GM12864 (cell line): ENCODE measurements at regions not wholly inside any gene's neighbourhood (a gene's known extent, or its start where the extent isn't known, plus 50 kb on each side); places are given as distances from the start of the nearest gene placed in this dataset.

Source experiments
- DNase-seq: peaks from one replicate; pipeline ENCODE4 v3.0.0-alpha.2; 2011; ENCODE audit warnings: low read depth
- H3K4me3 ChIP-seq: 2 replicates; pipeline ENCODE4 v1.5.1; 2011; ENCODE audit warnings: mild to moderate bottlenecking, low read depth, low read length, control low read depth
- CTCF ChIP-seq: IDR thresholded peaks from 2 replicates; pipeline ENCODE4 v1.5.1; 2011; ENCODE audit warnings: low read depth, mild to moderate bottlenecking, moderate library complexity, low read length, control low read depth, inconsistent platforms; ENCODE audit errors: missing control alignments

- DNase-seq, result no peak
- no peak overlapping the region for H3K4me3 ChIP-seq
- no peak for TF ChIP-seq CTCF
Measured at GRCh38 chr1:228883535-228883934, 148.3 kb downstream of the RHOU start.

- no peak for TF ChIP-seq CTCF
- no peak for DNase-seq
- no peak overlapping the region for H3K4me3 ChIP-seq
Measured at GRCh38 chr1:228884196-228884595, 148.9 kb downstream of the RHOU start.

DNA sequence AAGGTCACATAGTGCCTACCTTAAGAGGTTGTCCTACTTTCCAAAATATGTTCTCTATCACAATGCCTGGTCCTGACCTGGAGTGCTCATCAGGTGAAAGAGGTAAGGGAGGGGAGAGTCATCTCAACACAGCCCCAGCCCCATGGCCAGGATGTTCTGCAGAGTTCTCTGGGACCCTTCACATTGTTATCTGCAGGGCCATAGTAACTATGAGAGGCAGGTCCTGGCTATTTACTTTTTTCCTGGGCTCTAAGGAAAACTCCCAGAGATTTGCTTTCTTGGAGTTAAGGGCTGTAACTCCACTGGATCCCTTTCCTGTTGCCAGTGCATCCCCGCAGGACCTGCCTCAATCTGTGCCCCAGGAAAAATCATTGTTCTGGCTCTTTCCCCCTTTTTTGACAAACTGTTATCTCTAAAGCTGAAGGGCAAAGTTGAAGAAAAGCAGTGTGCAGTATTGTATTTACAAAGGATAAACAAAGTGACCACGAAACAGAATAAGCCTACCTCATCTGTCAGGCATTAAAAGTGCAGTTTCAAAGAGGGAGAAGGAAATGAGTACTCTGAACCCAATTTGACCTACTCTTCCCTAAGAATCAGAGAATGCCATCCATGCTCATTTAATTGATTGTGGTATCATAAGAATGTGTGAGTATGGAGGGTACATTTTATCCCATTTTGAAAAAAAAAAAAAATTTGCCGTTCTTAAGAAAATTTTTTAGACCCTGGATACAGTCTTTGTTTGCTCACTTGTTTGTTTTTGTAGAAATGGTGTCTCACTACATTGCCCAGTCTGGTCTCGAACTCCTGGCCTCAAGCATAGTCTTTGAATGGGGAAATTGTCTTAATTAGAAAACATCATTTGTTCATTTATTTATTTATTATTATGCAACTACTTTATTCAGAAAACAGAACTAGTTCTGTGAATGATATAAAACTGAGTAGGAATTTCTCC is 149.6 kb downstream of the RHOU start:
- H3K4me3 ChIP-seq, result no peak overlapping the region
- TF ChIP-seq CTCF, result no peak
- DNase-seq, result no peak

DNA sequence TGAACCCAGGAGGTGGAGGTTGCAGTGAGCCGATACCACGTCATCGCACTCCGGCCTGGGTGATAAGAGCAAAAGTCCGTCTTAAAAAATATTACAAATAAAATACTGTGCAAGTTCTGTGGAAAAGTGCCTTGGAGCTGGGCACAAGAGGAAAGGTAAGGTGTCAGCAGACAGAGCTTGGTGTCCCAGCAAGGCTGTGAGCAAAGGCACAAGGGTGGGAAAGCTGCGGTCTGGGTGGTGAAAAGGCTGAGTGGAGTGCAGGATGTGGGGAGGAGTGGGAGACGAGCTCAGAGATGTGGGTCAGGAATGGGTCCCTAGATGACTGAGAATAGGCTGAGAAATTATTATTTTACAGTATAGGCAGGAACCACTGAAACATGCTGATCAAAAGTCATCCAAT is 150.6 kb downstream of the RHOU start:
- TF ChIP-seq CTCF, result no peak
- no peak for DNase-seq
- H3K4me3 ChIP-seq, result no peak overlapping the region

DNA sequence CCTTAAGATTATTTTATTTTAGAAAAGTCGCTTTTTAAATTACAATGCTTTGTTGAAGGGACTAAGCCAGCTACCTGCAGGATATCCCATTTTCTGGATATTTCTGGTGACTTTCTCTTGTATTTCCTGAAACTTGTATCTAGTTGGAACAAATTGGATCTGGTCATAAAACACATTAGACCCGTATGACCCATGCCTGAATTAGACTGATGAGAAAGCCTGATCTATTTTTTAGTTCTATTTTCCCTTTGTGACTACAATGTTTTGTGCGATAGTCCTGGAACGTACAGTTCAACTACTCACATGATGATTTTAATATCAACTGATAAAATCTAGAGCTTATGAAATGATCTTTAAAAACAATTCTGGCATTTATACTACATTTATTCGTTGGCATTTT is 151.8 kb downstream of the RHOU start:
- TF ChIP-seq CTCF, result no peak
- H3K4me3 ChIP-seq, result no peak overlapping the region
- DNase-seq, result no peak

GRCh38 chr1:228887960-228888359 is 152.7 kb downstream of the RHOU start:
- no peak for DNase-seq
- no peak for TF ChIP-seq CTCF

GRCh38 chr1:228889289-228889688 is 154.0 kb downstream of the RHOU start:
- TF ChIP-seq CTCF, result no peak
- H3K4me3 ChIP-seq, result no peak overlapping the region
- no peak for DNase-seq

More at GRCh38 chr1:228887960-228888359, 152.7 kb downstream of the RHOU start:
- H3K4me3 ChIP-seq, result no peak overlapping the region
